Tibial nerve (tissue), 4 donors: ENCODE measurements at regions not wholly inside any gene's neighbourhood (a gene's known extent, or its start where the extent isn't known, plus 50 kb on each side); places are given as distances from the start of the nearest gene placed in this dataset.

Experiments used
- EP300 ChIP-seq, 2 donors: sonication (generic); formaldehyde crosslinking; IDR thresholded peaks; one replicate each; pipeline ENCODE4 v1.6.1; 2017; ENCODE audit warnings: antibody characterized with exemption in 2 of 2, mild to moderate bottlenecking in 1 of 2
- POLR2A ChIP-seq, 2 donors: fragments of 450-650 bp; IDR thresholded peaks; one replicate each; pipeline ENCODE4 v1.6.1; 2017; ENCODE audit warnings: antibody characterized with exemption in 2 of 2, mild to moderate bottlenecking in 2 of 2, moderate library complexity in 2 of 2
- TF ChIP-seq, protein P1 (sequence below), 5 experiments: fragments of 200-600 bp in 3 of 5; fragments of 450-650 bp in 2 of 5; sonication (generic) in 3 of 5; IDR thresholded peaks; one replicate each; pipeline ENCODE4 v1.5.1; 2016 to 2019; ENCODE audit warnings: antibody characterized with exemption in 5 of 5, mild to moderate bottlenecking in 3 of 5, moderate library complexity in 2 of 5

DNA sequence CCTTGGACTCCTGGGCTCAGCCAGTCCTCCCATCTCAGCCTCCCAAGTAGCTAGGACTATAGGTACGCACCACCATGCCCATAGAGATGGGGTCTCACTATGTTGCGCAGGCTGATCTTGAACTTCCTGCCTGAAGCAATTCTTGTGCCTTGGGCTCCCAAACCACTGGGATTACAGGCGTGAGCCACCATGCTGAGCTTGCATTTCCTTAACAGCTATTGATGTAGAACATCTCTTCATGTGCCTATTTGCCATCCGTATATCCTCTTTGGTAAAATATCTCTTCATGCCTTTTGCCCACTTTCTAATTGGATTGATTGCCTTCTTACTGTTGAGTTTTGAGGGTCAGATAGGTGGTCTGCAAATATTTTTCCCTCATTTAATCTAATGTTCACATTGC is 208.9 kb upstream of the TLE3 start:
- TF ChIP-seq POLR2A (IDR thresholded peaks at IDR 0.05) (no peak), EP300 (IDR thresholded peaks at IDR 0.05) (no peak)
- TF ChIP-seq, protein P1, sequence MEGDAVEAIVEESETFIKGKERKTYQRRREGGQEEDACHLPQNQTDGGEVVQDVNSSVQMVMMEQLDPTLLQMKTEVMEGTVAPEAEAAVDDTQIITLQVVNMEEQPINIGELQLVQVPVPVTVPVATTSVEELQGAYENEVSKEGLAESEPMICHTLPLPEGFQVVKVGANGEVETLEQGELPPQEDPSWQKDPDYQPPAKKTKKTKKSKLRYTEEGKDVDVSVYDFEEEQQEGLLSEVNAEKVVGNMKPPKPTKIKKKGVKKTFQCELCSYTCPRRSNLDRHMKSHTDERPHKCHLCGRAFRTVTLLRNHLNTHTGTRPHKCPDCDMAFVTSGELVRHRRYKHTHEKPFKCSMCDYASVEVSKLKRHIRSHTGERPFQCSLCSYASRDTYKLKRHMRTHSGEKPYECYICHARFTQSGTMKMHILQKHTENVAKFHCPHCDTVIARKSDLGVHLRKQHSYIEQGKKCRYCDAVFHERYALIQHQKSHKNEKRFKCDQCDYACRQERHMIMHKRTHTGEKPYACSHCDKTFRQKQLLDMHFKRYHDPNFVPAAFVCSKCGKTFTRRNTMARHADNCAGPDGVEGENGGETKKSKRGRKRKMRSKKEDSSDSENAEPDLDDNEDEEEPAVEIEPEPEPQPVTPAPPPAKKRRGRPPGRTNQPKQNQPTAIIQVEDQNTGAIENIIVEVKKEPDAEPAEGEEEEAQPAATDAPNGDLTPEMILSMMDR (IDR thresholded peaks at IDR 0.05): no peak
